ENCODE measurements at regions not wholly inside any gene's neighbourhood (a gene's known extent, or its start where the extent isn't known, plus 50 kb on each side); places are given as distances from the start of the nearest gene placed in this dataset.

DNA sequence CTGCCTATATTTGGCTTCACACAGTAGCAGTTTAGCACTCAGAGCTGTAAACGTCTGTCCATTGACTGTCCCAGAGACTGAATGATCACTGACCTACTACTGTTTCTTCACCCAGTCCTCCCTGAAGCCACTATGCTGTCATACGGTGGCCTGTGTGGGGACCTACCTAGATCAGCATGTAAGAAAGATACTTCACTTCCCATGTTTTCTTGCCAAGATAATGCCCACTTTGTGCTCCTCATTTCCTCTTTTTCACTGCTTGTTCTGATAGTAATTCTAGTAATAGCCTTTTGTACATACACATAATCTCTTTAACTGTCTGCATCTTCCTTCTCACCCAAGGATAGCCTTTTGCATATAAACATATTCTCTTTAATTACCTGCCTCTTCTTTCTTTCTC lies 109.9 kb upstream of the TIAM2 start:
- no peak overlapping the region for H3K4me3 ChIP-seq (replicated peaks; ENCODE audit: insufficient read depth, low read length)
- TF ChIP-seq SPI1 (IDR thresholded peaks at IDR 0.05; ENCODE audit: borderline replicate concordance, low read depth) (peak; percentile 64; the same call in 1 of the 2 replicates), POLR2AphosphoS5 (IDR thresholded peaks at IDR 0.05; ENCODE audit: low read depth) (no peak)
- no peaks in the 10 kb centered on the region for H3K27me3 ChIP-seq (ENCODE audit: insufficient read depth, poor library complexity, severe bottlenecking)
- H3K27ac ChIP-seq (replicated peaks): no peak overlapping the region
- no peak for DNase-seq (ENCODE audit: low read depth in 1 of 2, low spot score in 1 of 2)

DNA sequence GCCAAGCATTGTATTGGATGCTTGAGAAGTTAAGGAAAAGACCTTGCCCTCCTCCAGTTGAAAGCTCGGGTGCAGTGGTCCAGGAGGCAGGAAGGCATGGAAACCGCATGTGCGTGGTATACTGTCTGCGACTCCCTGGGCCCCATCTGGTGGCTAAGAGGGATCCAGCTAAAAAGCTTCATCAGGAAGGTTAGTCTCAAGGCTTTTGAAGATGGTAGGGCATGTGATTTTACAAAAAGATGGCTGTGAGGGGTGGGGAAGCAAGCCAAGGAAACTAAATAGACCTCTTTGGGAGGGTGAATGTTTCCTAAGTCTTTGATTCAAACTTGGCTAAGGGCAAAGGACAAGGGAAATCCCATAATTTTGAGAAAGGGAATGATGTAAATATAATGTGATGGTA lies 109.1 kb upstream of the TIAM2 start:
- Histone ChIP-seq H3K27ac (replicated peaks) (no peak overlapping the region), H3K27me3 (ENCODE audit: insufficient read depth, poor library complexity, severe bottlenecking) (no peaks in the 10 kb centered on the region), H3K4me3 (replicated peaks; ENCODE audit: insufficient read depth, low read length) (no peak overlapping the region)
- DNase-seq (ENCODE audit: low read depth in 1 of 2, low spot score in 1 of 2): no peak
- TF ChIP-seq SPI1 (IDR thresholded peaks at IDR 0.05; ENCODE audit: borderline replicate concordance, low read depth): no peak
- TF ChIP-seq, protein P1, sequence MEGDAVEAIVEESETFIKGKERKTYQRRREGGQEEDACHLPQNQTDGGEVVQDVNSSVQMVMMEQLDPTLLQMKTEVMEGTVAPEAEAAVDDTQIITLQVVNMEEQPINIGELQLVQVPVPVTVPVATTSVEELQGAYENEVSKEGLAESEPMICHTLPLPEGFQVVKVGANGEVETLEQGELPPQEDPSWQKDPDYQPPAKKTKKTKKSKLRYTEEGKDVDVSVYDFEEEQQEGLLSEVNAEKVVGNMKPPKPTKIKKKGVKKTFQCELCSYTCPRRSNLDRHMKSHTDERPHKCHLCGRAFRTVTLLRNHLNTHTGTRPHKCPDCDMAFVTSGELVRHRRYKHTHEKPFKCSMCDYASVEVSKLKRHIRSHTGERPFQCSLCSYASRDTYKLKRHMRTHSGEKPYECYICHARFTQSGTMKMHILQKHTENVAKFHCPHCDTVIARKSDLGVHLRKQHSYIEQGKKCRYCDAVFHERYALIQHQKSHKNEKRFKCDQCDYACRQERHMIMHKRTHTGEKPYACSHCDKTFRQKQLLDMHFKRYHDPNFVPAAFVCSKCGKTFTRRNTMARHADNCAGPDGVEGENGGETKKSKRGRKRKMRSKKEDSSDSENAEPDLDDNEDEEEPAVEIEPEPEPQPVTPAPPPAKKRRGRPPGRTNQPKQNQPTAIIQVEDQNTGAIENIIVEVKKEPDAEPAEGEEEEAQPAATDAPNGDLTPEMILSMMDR (IDR thresholded peaks at IDR 0.05; ENCODE audit: insufficient read depth, low read length): no peak
- TF ChIP-seq GABPA (IDR thresholded peaks at IDR 0.05; ENCODE audit: low read depth): no peak
- TF ChIP-seq, protein P2, sequence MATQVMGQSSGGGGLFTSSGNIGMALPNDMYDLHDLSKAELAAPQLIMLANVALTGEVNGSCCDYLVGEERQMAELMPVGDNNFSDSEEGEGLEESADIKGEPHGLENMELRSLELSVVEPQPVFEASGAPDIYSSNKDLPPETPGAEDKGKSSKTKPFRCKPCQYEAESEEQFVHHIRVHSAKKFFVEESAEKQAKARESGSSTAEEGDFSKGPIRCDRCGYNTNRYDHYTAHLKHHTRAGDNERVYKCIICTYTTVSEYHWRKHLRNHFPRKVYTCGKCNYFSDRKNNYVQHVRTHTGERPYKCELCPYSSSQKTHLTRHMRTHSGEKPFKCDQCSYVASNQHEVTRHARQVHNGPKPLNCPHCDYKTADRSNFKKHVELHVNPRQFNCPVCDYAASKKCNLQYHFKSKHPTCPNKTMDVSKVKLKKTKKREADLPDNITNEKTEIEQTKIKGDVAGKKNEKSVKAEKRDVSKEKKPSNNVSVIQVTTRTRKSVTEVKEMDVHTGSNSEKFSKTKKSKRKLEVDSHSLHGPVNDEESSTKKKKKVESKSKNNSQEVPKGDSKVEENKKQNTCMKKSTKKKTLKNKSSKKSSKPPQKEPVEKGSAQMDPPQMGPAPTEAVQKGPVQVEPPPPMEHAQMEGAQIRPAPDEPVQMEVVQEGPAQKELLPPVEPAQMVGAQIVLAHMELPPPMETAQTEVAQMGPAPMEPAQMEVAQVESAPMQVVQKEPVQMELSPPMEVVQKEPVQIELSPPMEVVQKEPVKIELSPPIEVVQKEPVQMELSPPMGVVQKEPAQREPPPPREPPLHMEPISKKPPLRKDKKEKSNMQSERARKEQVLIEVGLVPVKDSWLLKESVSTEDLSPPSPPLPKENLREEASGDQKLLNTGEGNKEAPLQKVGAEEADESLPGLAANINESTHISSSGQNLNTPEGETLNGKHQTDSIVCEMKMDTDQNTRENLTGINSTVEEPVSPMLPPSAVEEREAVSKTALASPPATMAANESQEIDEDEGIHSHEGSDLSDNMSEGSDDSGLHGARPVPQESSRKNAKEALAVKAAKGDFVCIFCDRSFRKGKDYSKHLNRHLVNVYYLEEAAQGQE (IDR thresholded peaks at IDR 0.05; ENCODE audit: insufficient replicate concordance, low read depth): no peak

DNA sequence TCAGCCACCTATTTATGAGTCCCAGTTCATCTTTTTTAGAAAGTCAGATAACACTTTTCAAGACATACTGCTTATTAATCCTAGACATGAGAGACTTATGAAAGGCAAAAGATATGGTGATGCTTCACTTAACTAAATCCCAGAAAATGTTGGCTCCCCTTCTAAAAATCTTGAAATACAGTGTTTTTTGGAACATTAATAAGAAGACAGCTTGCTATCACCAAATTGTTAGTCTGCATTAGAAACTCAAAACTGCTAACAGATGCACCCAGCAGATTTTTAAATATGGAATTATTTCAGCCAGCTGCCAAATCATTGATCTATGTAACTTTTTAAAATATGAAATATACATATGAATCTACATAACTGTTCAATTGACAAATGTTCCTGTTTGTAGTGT lies 108.6 kb upstream of the TIAM2 start:
- TF ChIP-seq POLR2AphosphoS5 (IDR thresholded peaks at IDR 0.05; ENCODE audit: low read depth) (no peak), SPI1 (IDR thresholded peaks at IDR 0.05; ENCODE audit: borderline replicate concordance, low read depth) (no peak), GABPA (IDR thresholded peaks at IDR 0.05; ENCODE audit: low read depth) (no peak)
- TF ChIP-seq, protein P2 (IDR thresholded peaks at IDR 0.05; ENCODE audit: insufficient replicate concordance, low read depth): no peak
- TF ChIP-seq, protein P1 (IDR thresholded peaks at IDR 0.05; ENCODE audit: insufficient read depth, low read length): no peak
- no peak overlapping the region for H3K27ac ChIP-seq (replicated peaks)
- H3K27me3 ChIP-seq (ENCODE audit: insufficient read depth, poor library complexity, severe bottlenecking): no peaks in the 10 kb centered on the region
- no peak for DNase-seq (ENCODE audit: low read depth in 1 of 2, low spot score in 1 of 2)
- no peak overlapping the region for H3K4me3 ChIP-seq (replicated peaks; ENCODE audit: insufficient read depth, low read length)

DNA sequence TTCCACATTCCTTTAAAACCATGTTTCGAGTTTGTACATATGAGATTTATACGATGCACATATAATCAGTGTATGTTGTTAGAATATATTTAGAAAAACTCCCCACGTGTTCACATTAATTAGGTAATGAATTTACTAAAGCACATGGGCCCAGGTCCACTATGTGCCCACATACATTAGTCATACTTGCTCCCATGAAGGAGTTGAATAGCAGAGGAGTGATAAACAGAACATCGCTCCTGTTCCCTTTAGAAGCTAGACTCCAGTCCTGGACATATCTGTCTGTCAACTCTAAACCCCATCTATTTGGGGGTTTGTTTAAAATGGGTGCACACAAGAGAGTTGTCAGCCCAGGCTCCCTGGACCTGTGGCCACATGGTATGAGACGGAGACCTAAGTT lies 108.1 kb upstream of the TIAM2 start:
- TF ChIP-seq POLR2AphosphoS5 (IDR thresholded peaks at IDR 0.05; ENCODE audit: low read depth) (no peak), GABPA (IDR thresholded peaks at IDR 0.05; ENCODE audit: low read depth) (no peak), SPI1 (IDR thresholded peaks at IDR 0.05; ENCODE audit: borderline replicate concordance, low read depth) (no peak)
- TF ChIP-seq, protein P2 (IDR thresholded peaks at IDR 0.05; ENCODE audit: insufficient replicate concordance, low read depth): no peak
- TF ChIP-seq, protein P1 (IDR thresholded peaks at IDR 0.05; ENCODE audit: insufficient read depth, low read length): no peak
- Histone ChIP-seq H3K27ac (replicated peaks) (no peak overlapping the region), H3K4me3 (replicated peaks; ENCODE audit: insufficient read depth, low read length) (no peak overlapping the region), H3K27me3 (ENCODE audit: insufficient read depth, poor library complexity, severe bottlenecking) (no peaks in the 10 kb centered on the region)
- DNase-seq (ENCODE audit: low read depth in 1 of 2, low spot score in 1 of 2): no peak
